ENCODE measurements at regions not wholly inside any gene's neighbourhood (a gene's known extent, or its start where the extent isn't known, plus 50 kb on each side); places are given as distances from the start of the nearest gene placed in this dataset.
"Not testable (repeated sequence)": the region's sequence is repeated elsewhere in the genome, so short reads cannot be mapped to it uniquely, and the experiment has no call there.

GRCh38 chr5:126677121-126677520, 76.4 kb downstream of the PHAX start:
- intact Hi-C loops (cut with DNase I) = loop anchor here (10.0 kb wide), 1 partner anchor 128 kb away; no protein-coding TSS in a partner anchor
- H3K4me1 ChIP-seq = no peaks in the 10 kb centered on the region
- ATAC-seq (no peak), DNase-seq (no peak)
- H3K27ac ChIP-seq = no peak overlapping the region
- H3K27me3 ChIP-seq = no peaks in the 10 kb centered on the region
- H3K4me3 ChIP-seq = no peak overlapping the region
- no peaks in the 10 kb centered on the region for H3K9me3 ChIP-seq
- TF ChIP-seq CTCF (IDR thresholded peaks at IDR 0.05) = no peak
- H3K36me3 ChIP-seq = no peaks in the 10 kb centered on the region

GRCh38 chr5:126680191-126680817, 79.6 kb downstream of the PHAX start:
- no peaks in the 10 kb centered on the region for H3K9me3 ChIP-seq
- TF ChIP-seq CTCF (IDR thresholded peaks at IDR 0.05) = no peak
- no peaks in the 10 kb centered on the region for H3K27me3 ChIP-seq
- DNase-seq = no peak
- no peaks in the 10 kb centered on the region for H3K36me3 ChIP-seq
- H3K27ac ChIP-seq = no peak overlapping the region
- H3K4me3 ChIP-seq = no peak overlapping the region
- no peaks in the 10 kb centered on the region for H3K4me1 ChIP-seq
- ATAC-seq = peak; percentile 11
- intact Hi-C loops (cut with DNase I) = no loop called here

- H3K27me3 ChIP-seq; ATAC-seq; H3K27ac ChIP-seq; H3K36me3 ChIP-seq; DNase-seq; H3K4me3 ChIP-seq; H3K4me1 ChIP-seq; intact Hi-C loops (cut with DNase I); H3K9me3 ChIP-seq: not testable (repeated sequence)
Observed at GRCh38 chr5:126681314-126681713, 80.6 kb downstream of the PHAX start.

GRCh38 chr5:126681970-126682369, 81.2 kb downstream of the PHAX start:
- intact Hi-C loops (cut with DNase I) = no loop called here
- TF ChIP-seq CTCF (IDR thresholded peaks at IDR 0.05) = no peak
- Histone ChIP-seq H3K4me1 (no peaks in the 10 kb centered on the region), H3K4me3 (no peak overlapping the region), H3K36me3 (no peaks in the 10 kb centered on the region), H3K27me3 (no peaks in the 10 kb centered on the region), H3K27ac (no peak overlapping the region), H3K9me3 (no peaks in the 10 kb centered on the region)
- ATAC-seq (no peak), DNase-seq (no peak)

GRCh38 chr5:126682856-126683255, 82.1 kb downstream of the PHAX start:
- ATAC-seq (no peak), DNase-seq (no peak)
- H3K27me3 ChIP-seq = no peaks in the 10 kb centered on the region
- H3K27ac ChIP-seq = no peak overlapping the region
- no peak for TF ChIP-seq CTCF (IDR thresholded peaks at IDR 0.05)
- intact Hi-C loops (cut with DNase I) = no loop called here
- no peak overlapping the region for H3K4me3 ChIP-seq
- H3K4me1 ChIP-seq = no peaks in the 10 kb centered on the region
- no peaks in the 10 kb centered on the region for H3K36me3 ChIP-seq
- no peaks in the 10 kb centered on the region for H3K9me3 ChIP-seq

GRCh38 chr5:126683912-126684311, 83.2 kb downstream of the PHAX start:
- Histone ChIP-seq H3K27ac (no peak overlapping the region), H3K36me3 (no peaks in the 10 kb centered on the region), H3K9me3 (no peaks in the 10 kb centered on the region), H3K4me3 (no peak overlapping the region), H3K4me1 (no peaks in the 10 kb centered on the region), H3K27me3 (no peaks in the 10 kb centered on the region)
- ATAC-seq (no peak), DNase-seq (no peak)
- TF ChIP-seq CTCF (IDR thresholded peaks at IDR 0.05) = no peak
- intact Hi-C loops (cut with DNase I) = no loop called here

GRCh38 chr5:126684656-126685442, 84.1 kb downstream of the PHAX start:
- DNase-seq; H3K27ac ChIP-seq; H3K27me3 ChIP-seq; H3K36me3 ChIP-seq; ATAC-seq; H3K9me3 ChIP-seq; intact Hi-C loops (cut with DNase I); H3K4me1 ChIP-seq; H3K4me3 ChIP-seq: not testable (repeated sequence)
